Osteocyte (in vitro differentiated cells): ENCODE measurements at regions not wholly inside any gene's neighbourhood (a gene's known extent, or its start where the extent isn't known, plus 50 kb on each side); places are given as distances from the start of the nearest gene placed in this dataset.

Source experiments
- DNase-seq: peaks from one replicate; pipeline ENCODE4 v3.0.0; 2021; ENCODE audit warnings: mixed read lengths; ENCODE audit not compliant: unreplicated experiment; ENCODE audit errors: extremely low spot score
- H3K27ac Mint-ChIP-seq: one replicate; pipeline ENCODE4 v1.8.0; 2021; ENCODE audit warnings: mild to moderate bottlenecking, mixed read lengths; ENCODE audit not compliant: unreplicated experiment
- H3K27me3 Mint-ChIP-seq: one replicate; pipeline ENCODE4 v1.8.0; 2021; ENCODE audit warnings: mixed read lengths; ENCODE audit not compliant: unreplicated experiment
- H3K36me3 Mint-ChIP-seq: one replicate; pipeline ENCODE4 v1.8.0; 2021; ENCODE audit warnings: mixed read lengths; ENCODE audit not compliant: unreplicated experiment
- H3K4me1 Mint-ChIP-seq: one replicate; pipeline ENCODE4 v1.8.0; 2021; ENCODE audit warnings: mixed read lengths; ENCODE audit not compliant: unreplicated experiment
- H3K4me3 Mint-ChIP-seq: one replicate; pipeline ENCODE4 v1.8.0; 2021; ENCODE audit warnings: mild to moderate bottlenecking, moderate library complexity, mixed read lengths; ENCODE audit not compliant: unreplicated experiment
- H3K9me3 Mint-ChIP-seq: one replicate; pipeline ENCODE4 v1.8.0; 2021; ENCODE audit warnings: mixed read lengths; ENCODE audit not compliant: unreplicated experiment
- CTCF ChIP-seq: fragments of 200-600 bp; sonication (generic); IDR thresholded peaks from 2 replicates; pipeline ENCODE4 v1.5.0; 2021; ENCODE audit warnings: antibody characterized with exemption, mild to moderate bottlenecking, moderate library complexity

DNA sequence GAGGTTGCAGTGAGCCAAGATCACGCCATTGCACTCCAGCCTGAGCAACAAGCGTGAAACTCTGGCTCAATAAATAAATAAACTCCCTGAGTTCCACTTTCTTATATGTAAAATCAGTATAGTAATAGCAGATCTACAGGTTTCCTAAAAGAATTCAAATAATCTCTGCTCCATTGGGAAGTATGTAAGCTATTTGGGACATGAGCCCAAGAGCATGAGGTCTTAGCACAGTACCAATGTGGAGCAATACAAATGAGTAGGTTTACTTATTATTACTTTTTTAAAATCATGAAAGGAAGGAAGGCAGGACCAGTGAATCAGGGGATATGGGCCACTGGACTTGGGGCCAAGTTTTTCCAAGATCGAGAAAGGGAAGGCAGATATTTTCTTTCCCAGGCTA, 216.9 kb upstream of the DIO2 start:
- H3K36me3 Mint-ChIP-seq: peaks cover 3% of the 10 kb centered on the region
- no peak for TF ChIP-seq CTCF
- no peaks in the 10 kb centered on the region for H3K9me3 Mint-ChIP-seq
- H3K27ac Mint-ChIP-seq: peak overlapping the region; percentile 55
- no peak for DNase-seq
- peaks cover 24% of the 10 kb centered on the region for H3K4me1 Mint-ChIP-seq
- H3K27me3 Mint-ChIP-seq: no peaks in the 10 kb centered on the region
- no peak overlapping the region for H3K4me3 Mint-ChIP-seq

DNA sequence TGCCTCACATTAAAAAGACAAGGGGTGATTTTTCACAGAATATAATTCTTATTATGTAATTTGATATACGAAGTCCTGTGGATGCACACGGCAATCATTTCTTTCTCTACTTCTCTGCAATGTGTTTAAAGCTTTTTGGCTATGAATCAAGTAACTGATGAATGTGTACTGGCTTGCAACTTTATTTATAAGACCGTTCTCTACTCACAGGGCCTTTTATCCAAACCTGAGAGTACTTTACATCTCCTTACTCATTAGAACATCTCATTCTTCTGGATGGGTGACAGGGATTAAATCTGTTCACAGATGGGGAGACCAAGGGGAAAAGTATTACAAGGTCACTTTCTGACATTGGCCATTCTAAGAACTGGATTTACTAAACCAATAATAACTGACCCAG, 215.8 kb upstream of the DIO2 start:
- Mint-ChIP-seq H3K27ac (no peak overlapping the region), H3K4me1 (peaks cover 21% of the 10 kb centered on the region), H3K27me3 (no peaks in the 10 kb centered on the region), H3K9me3 (no peaks in the 10 kb centered on the region), H3K36me3 (peaks cover 3% of the 10 kb centered on the region), H3K4me3 (no peak overlapping the region)
- no peak for DNase-seq
- no peak for TF ChIP-seq CTCF

DNA sequence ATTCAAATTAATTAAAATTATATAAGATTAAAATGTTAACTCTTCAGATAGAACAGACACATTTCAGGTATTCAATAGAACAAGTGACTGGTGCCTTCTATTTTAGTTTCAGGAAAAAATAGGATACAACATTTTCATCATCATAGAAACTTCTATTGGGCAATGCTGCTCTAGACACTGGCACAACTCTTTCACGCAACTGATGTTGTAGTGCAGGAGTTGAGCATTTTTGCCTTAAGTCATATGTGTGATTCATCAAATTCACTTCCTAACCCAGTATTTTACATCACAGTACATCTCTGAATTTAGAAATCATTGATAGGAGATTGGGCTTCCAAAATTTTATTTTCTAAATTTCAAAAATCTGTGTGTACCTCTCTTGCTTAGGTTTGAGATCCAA, 215.4 kb upstream of the DIO2 start:
- H3K27ac Mint-ChIP-seq: no peak overlapping the region
- peaks cover 21% of the 10 kb centered on the region for H3K4me1 Mint-ChIP-seq
- H3K27me3 Mint-ChIP-seq: no peaks in the 10 kb centered on the region
- no peak for DNase-seq
- H3K9me3 Mint-ChIP-seq: no peaks in the 10 kb centered on the region
- peaks cover 3% of the 10 kb centered on the region for H3K36me3 Mint-ChIP-seq
- no peak for TF ChIP-seq CTCF
- H3K4me3 Mint-ChIP-seq: no peak overlapping the region

DNA sequence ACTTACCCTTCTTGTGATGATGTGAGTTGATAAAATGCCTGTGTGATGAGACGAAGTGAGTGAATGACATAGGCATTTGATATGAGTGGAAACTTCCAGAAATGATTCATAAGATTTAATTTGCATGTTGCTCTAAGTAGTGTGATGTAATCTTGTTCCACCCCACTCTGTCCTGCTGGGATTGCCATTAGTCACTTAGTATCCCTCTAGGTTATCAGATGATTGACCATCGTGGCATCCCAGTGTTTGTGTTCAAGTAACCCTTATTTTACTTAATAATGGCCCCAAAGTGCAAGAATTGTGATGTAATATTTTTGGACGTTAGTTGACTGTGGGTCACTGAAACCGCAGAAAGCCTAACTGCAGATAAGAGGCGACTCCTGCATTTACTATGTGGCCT, 214.4 kb upstream of the DIO2 start:
- Mint-ChIP-seq H3K4me3 (no peak overlapping the region), H3K4me1 (peaks cover 21% of the 10 kb centered on the region), H3K9me3 (no peaks in the 10 kb centered on the region), H3K27me3 (no peaks in the 10 kb centered on the region), H3K27ac (peak overlapping the region; percentile 8), H3K36me3 (no peaks in the 10 kb centered on the region)
- TF ChIP-seq CTCF: no peak
- DNase-seq: no peak

DNA sequence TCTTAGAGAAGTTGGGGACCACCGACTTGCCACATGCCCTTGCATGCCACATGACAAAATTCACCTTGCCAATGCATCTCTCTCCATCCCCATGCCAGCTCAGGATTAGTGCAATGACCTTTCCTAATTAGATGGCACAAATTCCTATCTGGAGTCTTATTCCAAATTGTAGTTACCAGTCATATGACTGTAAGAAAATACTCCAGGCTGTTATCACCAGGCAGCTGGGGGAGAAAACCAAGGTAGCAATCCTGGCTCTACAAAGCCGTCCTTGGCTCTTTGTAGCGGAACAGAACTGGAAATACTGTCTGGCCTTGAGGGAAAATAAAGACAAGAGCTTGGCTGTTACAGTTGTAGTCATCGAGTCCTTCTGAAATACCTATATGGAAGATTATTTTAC, 208.5 kb upstream of the DIO2 start:
- no peak for DNase-seq
- Mint-ChIP-seq H3K27me3 (no peaks in the 10 kb centered on the region), H3K4me1 (peaks cover 6% of the 10 kb centered on the region), H3K9me3 (no peaks in the 10 kb centered on the region), H3K27ac (no peak overlapping the region), H3K4me3 (no peak overlapping the region), H3K36me3 (no peaks in the 10 kb centered on the region)
- TF ChIP-seq CTCF: no peak
